Skin of body (tissue), 1 donor: ENCODE measurements at regions not wholly inside any gene's neighbourhood (a gene's known extent, or its start where the extent isn't known, plus 50 kb on each side); places are given as distances from the start of the nearest gene placed in this dataset.
"Not testable (repeated sequence)": the region's sequence is repeated elsewhere in the genome, so short reads cannot be mapped to it uniquely, and the experiment has no call there.

Source experiments
- DNase-seq: peaks from one replicate; lab custom pipeline; 2025; lab: John Stamatoyannopoulos, UW

- DNase-seq = no peak
Observed at GRCh38 chr4:111128327-111128726, 505.4 kb upstream of the PITX2 start.

- no peak for DNase-seq
Observed at GRCh38 chr4:111136438-111136837, 513.6 kb upstream of the PITX2 start.

GRCh38 chr4:111136967-111137366 is 514.1 kb upstream of the PITX2 start:
- DNase-seq = no peak

GRCh38 chr4:111143510-111143909 is 520.6 kb upstream of the PITX2 start:
- no peak for DNase-seq

GRCh38 chr4:111154934-111155333 is 532.1 kb upstream of the PITX2 start:
- DNase-seq = no peak

- DNase-seq = not testable (repeated sequence)
Observed at GRCh38 chr4:111164556-111164955, 541.7 kb upstream of the PITX2 start.

GRCh38 chr4:111174331-111174730 is 551.5 kb upstream of the PITX2 start:
- DNase-seq = no peak

GRCh38 chr4:111178231-111178630 is 555.4 kb upstream of the PITX2 start:
- DNase-seq = no peak

- no peak for DNase-seq
Observed at GRCh38 chr4:111187108-111187507, 564.2 kb upstream of the PITX2 start.

GRCh38 chr4:111198446-111198845 is 575.6 kb upstream of the PITX2 start:
- no peak for DNase-seq

GRCh38 chr4:111204797-111205196 is 581.9 kb upstream of the PITX2 start:
- no peak for DNase-seq

GRCh38 chr4:111208970-111209369 is 586.1 kb upstream of the PITX2 start:
- no peak for DNase-seq

- no peak for DNase-seq
Observed at GRCh38 chr4:111209706-111210105, 586.8 kb upstream of the PITX2 start.

- no peak for DNase-seq
Observed at GRCh38 chr4:111210595-111210994, 587.7 kb upstream of the PITX2 start.

GRCh38 chr4:111213531-111213930 is 590.7 kb upstream of the PITX2 start:
- DNase-seq = no peak

- peak; percentile 12 for DNase-seq
Observed at GRCh38 chr4:111214371-111214770, 591.5 kb upstream of the PITX2 start.

GRCh38 chr4:111215755-111216154 is 592.9 kb upstream of the PITX2 start:
- no peak for DNase-seq

- DNase-seq = no peak
Observed at GRCh38 chr4:111216791-111217190, 593.9 kb upstream of the PITX2 start.

GRCh38 chr4:111221371-111221770 is 598.5 kb upstream of the PITX2 start:
- DNase-seq = no peak

- no peak for DNase-seq
Observed at GRCh38 chr4:111228396-111228795, 605.5 kb upstream of the PITX2 start.

GRCh38 chr4:111228874-111229273 is 606.0 kb upstream of the PITX2 start:
- no peak for DNase-seq

GRCh38 chr4:111230265-111230664 is 607.4 kb upstream of the PITX2 start:
- no peak for DNase-seq

- DNase-seq = no peak
Observed at GRCh38 chr4:111231281-111231680, 608.4 kb upstream of the PITX2 start.

- no peak for DNase-seq
Observed at GRCh38 chr4:111234939-111235338, 612.1 kb upstream of the PITX2 start.
